ENCODE measurements at regions not wholly inside any gene's neighbourhood (a gene's known extent, or its start where the extent isn't known, plus 50 kb on each side); places are given as distances from the start of the nearest gene placed in this dataset.
"Not testable (repeated sequence)": the region's sequence is repeated elsewhere in the genome, so short reads cannot be mapped to it uniquely, and the experiment has no call there.

- no peak overlapping the region for H3K4me3 ChIP-seq
- no peak for DNase-seq
- intact Hi-C loops (cut with DNase I): no loop called here
- no peak overlapping the region for H3K27ac ChIP-seq
- H3K36me3 ChIP-seq: no peaks in the 10 kb centered on the region
- H3K4me1 ChIP-seq: no peaks in the 10 kb centered on the region
- H3K27me3 ChIP-seq: peaks cover 4% of the 10 kb centered on the region
- H3K9ac ChIP-seq (ENCODE audit: low read depth in 2 of 2, low read length in 2 of 2): no peak overlapping the region
- H3K9me3 ChIP-seq: no peaks in the 10 kb centered on the region
- no peak for TF ChIP-seq CTCF (IDR thresholded peaks at IDR 0.05)
These were observed 142.7 kb downstream of the TSEN15 start for GRCh38 chr1:184194236-184194635.

- not testable (repeated sequence) for DNase-seq, H3K36me3 ChIP-seq, H3K9me3 ChIP-seq
These were observed 144.2 kb downstream of the TSEN15 start for GRCh38 chr1:184195722-184196121.

GRCh38 chr1:184197831-184198230, 146.3 kb downstream of the TSEN15 start:
- H3K27me3 ChIP-seq: no peaks in the 10 kb centered on the region
- intact Hi-C loops (cut with DNase I): no loop called here
- H3K4me3 ChIP-seq: no peak overlapping the region
- no peaks in the 10 kb centered on the region for H3K36me3 ChIP-seq
- H3K9me3 ChIP-seq: no peaks in the 10 kb centered on the region
- H3K9ac ChIP-seq (ENCODE audit: low read depth in 2 of 2, low read length in 2 of 2): no peak overlapping the region
- TF ChIP-seq CTCF (IDR thresholded peaks at IDR 0.05): no peak
- H3K27ac ChIP-seq: no peak overlapping the region
- H3K4me1 ChIP-seq: no peaks in the 10 kb centered on the region
- DNase-seq: no peak

More at GRCh38 chr1:184195722-184196121, 144.2 kb downstream of the TSEN15 start:
- H3K4me1 ChIP-seq; H3K27me3 ChIP-seq; H3K9ac ChIP-seq (ENCODE audit: low read depth in 2 of 2, low read length in 2 of 2); intact Hi-C loops (cut with DNase I); H3K4me3 ChIP-seq; H3K27ac ChIP-seq: not testable (repeated sequence)

- TF ChIP-seq CTCF (IDR thresholded peaks at IDR 0.05): no peak
- no peak for DNase-seq
These were observed 147.5 kb downstream of the TSEN15 start for GRCh38 chr1:184199036-184199435.

GRCh38 chr1:184199438-184200085, 148.0 kb downstream of the TSEN15 start:
- DNase-seq: no peak
- TF ChIP-seq CTCF (IDR thresholded peaks at IDR 0.05): no peak
- no peak overlapping the region for H3K27ac ChIP-seq
- H3K27me3 ChIP-seq: no peaks in the 10 kb centered on the region
- no peaks in the 10 kb centered on the region for H3K36me3 ChIP-seq
- no peak overlapping the region for H3K9ac ChIP-seq (ENCODE audit: low read depth in 2 of 2, low read length in 2 of 2)
- no peak overlapping the region for H3K4me3 ChIP-seq
- intact Hi-C loops (cut with DNase I): no loop called here
- H3K4me1 ChIP-seq: no peaks in the 10 kb centered on the region
- no peaks in the 10 kb centered on the region for H3K9me3 ChIP-seq

More at GRCh38 chr1:184199036-184199435, 147.5 kb downstream of the TSEN15 start:
- intact Hi-C loops (cut with DNase I): no loop called here
- Histone ChIP-seq H3K27me3 (no peaks in the 10 kb centered on the region), H3K36me3 (no peaks in the 10 kb centered on the region), H3K4me3 (no peak overlapping the region), H3K9ac (ENCODE audit: low read depth in 2 of 2, low read length in 2 of 2) (no peak overlapping the region), H3K9me3 (no peaks in the 10 kb centered on the region), H3K4me1 (no peaks in the 10 kb centered on the region), H3K27ac (no peak overlapping the region)

- intact Hi-C loops (cut with DNase I): no loop called here
- no peak overlapping the region for H3K9ac ChIP-seq (ENCODE audit: low read depth in 2 of 2, low read length in 2 of 2)
- H3K36me3 ChIP-seq: no peaks in the 10 kb centered on the region
- TF ChIP-seq CTCF (IDR thresholded peaks at IDR 0.05): no peak
- H3K4me1 ChIP-seq: no peaks in the 10 kb centered on the region
- H3K4me3 ChIP-seq: no peak overlapping the region
- no peak for DNase-seq
- no peaks in the 10 kb centered on the region for H3K9me3 ChIP-seq
- H3K27me3 ChIP-seq: no peaks in the 10 kb centered on the region
- H3K27ac ChIP-seq: no peak overlapping the region
These were observed 157.1 kb downstream of the TSEN15 start for GRCh38 chr1:184208622-184209021.

Data from colonic mucosa (tissue), 4 donors.